Suprapubic skin (tissue), 4 donors: ENCODE measurements at regions not wholly inside any gene's neighbourhood (a gene's known extent, or its start where the extent isn't known, plus 50 kb on each side); places are given as distances from the start of the nearest gene placed in this dataset.

ENCODE experiments used
- DNase-seq, 2 donors: peaks; one replicate each; pipeline ENCODE4 v3.0.0-alpha.2; 2019; ENCODE audit warnings: low spot score in 2 of 2
- H3K27ac ChIP-seq: fragments of 200-600 bp; sonication (generic); one replicate; pipeline ENCODE4 v1.5.1; 2019
- H3K27me3 ChIP-seq: fragments of 200-600 bp; sonication (generic); one replicate; pipeline ENCODE4 v1.5.1; 2019
- H3K36me3 ChIP-seq: fragments of 200-600 bp; sonication (generic); one replicate; pipeline ENCODE4 v1.5.1; 2019
- H3K4me1 ChIP-seq: fragments of 200-600 bp; sonication (generic); one replicate; pipeline ENCODE4 v1.5.1; 2019
- H3K4me3 ChIP-seq: fragments of 200-600 bp; sonication (generic); one replicate; pipeline ENCODE4 v1.5.1; 2019; ENCODE audit warnings: mild to moderate bottlenecking
- H3K9me3 ChIP-seq: fragments of 200-600 bp; sonication (generic); one replicate; pipeline ENCODE4 v1.5.1; 2019
- EP300 ChIP-seq: sonication (generic); formaldehyde crosslinking; IDR thresholded peaks from one replicate; pipeline ENCODE4 v1.6.1; 2017; ENCODE audit warnings: antibody characterized with exemption
- POLR2A ChIP-seq, 2 donors: fragments of 450-650 bp; IDR thresholded peaks; one replicate each; pipeline ENCODE4 v1.6.1; 2017; ENCODE audit warnings: antibody characterized with exemption in 2 of 2, mild to moderate bottlenecking in 2 of 2, moderate library complexity in 2 of 2
- POLR2AphosphoS5 ChIP-seq, 3 donors: sonication (generic); formaldehyde crosslinking; IDR thresholded peaks; one replicate each; pipeline ENCODE4 v1.6.1; 2017; ENCODE audit warnings: antibody characterized with exemption in 3 of 3
- WGBS: methylation state at CpG from one replicate; pipeline ENCODE4 v1.1.5; 2018; 5-methylcytosine and 5-hydroxymethylcytosine counted together
- TF ChIP-seq, protein P1 (sequence below), 2 donors: fragments of 200-600 bp in 1 of 2; fragments of 450-650 bp in 1 of 2; sonication (generic) in 1 of 2; IDR thresholded peaks; one replicate each; pipeline ENCODE4 v1.5.1; 2016 to 2019; ENCODE audit warnings: antibody characterized with exemption in 2 of 2, mild to moderate bottlenecking in 1 of 2, moderate library complexity in 1 of 2

DNA sequence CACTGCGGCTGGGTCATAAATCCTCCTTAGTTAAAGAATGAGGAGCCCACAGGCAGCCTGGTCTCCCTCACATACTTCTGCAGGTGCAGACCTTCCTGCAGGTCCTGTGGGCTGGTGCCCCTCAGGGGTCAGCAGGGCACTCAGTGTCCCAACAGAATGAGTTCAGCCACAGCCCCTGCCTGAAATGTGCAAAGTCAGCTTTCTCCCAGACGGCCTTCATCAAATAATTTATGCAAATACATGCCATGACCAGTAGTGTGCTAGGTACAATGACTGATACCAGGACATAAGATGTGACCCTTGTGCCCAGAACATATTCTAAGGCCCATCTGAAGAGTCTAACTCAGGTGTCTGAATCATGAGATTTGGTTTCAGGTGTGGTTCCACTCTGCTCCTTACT lies 703.4 kb downstream of the TBC1D22A start:
- 61% methylated on average over 2 of the region's 2 CpGs for WGBS
- no peak overlapping the region for H3K4me3 ChIP-seq
- no peaks in the 10 kb centered on the region for H3K36me3 ChIP-seq

DNA sequence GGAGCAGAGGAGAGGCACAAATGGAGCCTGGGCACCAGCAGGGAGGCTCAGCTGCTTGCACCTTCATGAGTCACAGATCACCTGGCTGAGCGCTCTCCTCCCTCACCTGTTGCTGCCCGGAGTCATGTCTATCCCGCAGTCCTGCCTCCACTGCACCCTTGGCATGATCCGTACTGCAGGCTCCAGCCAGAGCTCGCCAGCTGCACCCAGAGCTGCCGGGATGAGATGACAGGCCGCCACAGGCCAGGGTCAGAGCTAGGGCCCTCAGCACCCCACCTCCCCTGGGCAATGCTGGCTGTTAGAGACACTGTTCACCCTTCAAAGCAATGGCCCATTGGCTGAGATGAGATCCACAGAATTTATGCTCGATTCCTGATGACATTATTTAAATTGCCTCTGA lies 702.8 kb downstream of the TBC1D22A start:
- DNase-seq, result no peak
- Histone ChIP-seq H3K27me3 (peaks cover 6% of the 10 kb centered on the region), H3K4me3 (no peak overlapping the region), H3K4me1 (no peaks in the 10 kb centered on the region), H3K9me3 (no peaks in the 10 kb centered on the region), H3K27ac (no peak overlapping the region), H3K36me3 (no peaks in the 10 kb centered on the region)
- 89% methylated on average over 8 of the region's 8 CpGs for WGBS
- TF ChIP-seq POLR2AphosphoS5 (IDR thresholded peaks at IDR 0.05), result no peak
- TF ChIP-seq EP300, result no peak
- TF ChIP-seq POLR2A (IDR thresholded peaks at IDR 0.05), result no peak
- TF ChIP-seq, protein P1, sequence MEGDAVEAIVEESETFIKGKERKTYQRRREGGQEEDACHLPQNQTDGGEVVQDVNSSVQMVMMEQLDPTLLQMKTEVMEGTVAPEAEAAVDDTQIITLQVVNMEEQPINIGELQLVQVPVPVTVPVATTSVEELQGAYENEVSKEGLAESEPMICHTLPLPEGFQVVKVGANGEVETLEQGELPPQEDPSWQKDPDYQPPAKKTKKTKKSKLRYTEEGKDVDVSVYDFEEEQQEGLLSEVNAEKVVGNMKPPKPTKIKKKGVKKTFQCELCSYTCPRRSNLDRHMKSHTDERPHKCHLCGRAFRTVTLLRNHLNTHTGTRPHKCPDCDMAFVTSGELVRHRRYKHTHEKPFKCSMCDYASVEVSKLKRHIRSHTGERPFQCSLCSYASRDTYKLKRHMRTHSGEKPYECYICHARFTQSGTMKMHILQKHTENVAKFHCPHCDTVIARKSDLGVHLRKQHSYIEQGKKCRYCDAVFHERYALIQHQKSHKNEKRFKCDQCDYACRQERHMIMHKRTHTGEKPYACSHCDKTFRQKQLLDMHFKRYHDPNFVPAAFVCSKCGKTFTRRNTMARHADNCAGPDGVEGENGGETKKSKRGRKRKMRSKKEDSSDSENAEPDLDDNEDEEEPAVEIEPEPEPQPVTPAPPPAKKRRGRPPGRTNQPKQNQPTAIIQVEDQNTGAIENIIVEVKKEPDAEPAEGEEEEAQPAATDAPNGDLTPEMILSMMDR (IDR thresholded peaks at IDR 0.05), result no peak

More for the DNA sequence above, 703.4 kb downstream of the TBC1D22A start:
- Histone ChIP-seq H3K4me1 (no peaks in the 10 kb centered on the region), H3K27ac (no peak overlapping the region), H3K9me3 (no peaks in the 10 kb centered on the region), H3K27me3 (peaks cover 11% of the 10 kb centered on the region)
- DNase-seq, result no peak
- TF ChIP-seq POLR2AphosphoS5 (IDR thresholded peaks at IDR 0.05) (no peak), EP300 (no peak), POLR2A (IDR thresholded peaks at IDR 0.05) (no peak)
- TF ChIP-seq, protein P1 (IDR thresholded peaks at IDR 0.05), result no peak

GRCh38 chr22:47463220-47463619 lies 700.8 kb downstream of the TBC1D22A start:
- WGBS, result 77% methylated on average over 8 of the region's 8 CpGs

DNA sequence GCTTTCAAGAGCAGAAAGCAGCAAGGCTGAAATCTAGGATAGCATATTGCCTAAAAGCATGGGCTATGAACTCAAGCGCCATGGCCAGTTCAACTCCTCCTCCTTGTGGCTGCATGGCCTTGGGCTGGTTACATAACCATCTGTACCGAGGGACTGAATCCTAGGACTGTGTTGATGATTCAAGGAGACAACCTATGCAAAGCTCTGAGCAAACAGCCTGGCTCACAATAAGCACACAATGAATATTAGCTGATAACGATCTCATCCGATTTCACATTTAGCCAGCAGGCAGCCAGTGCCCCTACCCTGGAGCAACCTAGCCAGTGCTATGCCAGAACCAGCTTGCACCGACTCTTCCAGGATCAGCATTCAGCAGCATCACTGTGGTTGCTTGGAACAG lies 698.4 kb downstream of the TBC1D22A start:
- no peak for TF ChIP-seq EP300
- TF ChIP-seq POLR2A (IDR thresholded peaks at IDR 0.05), result no peak
- no peak for DNase-seq
- no peak overlapping the region for H3K4me3 ChIP-seq
- peaks cover 5% of the 10 kb centered on the region for H3K9me3 ChIP-seq
- H3K36me3 ChIP-seq, result no peaks in the 10 kb centered on the region
- H3K27me3 ChIP-seq, result peaks cover 6% of the 10 kb centered on the region
- H3K27ac ChIP-seq, result no peak overlapping the region
- no peaks in the 10 kb centered on the region for H3K4me1 ChIP-seq
- WGBS, result 63% methylated on average over 5 of the region's 5 CpGs

More at GRCh38 chr22:47463220-47463619, 700.8 kb downstream of the TBC1D22A start:
- TF ChIP-seq POLR2A (IDR thresholded peaks at IDR 0.05), result no peak
- TF ChIP-seq, protein P1 (IDR thresholded peaks at IDR 0.05), result no peak
- TF ChIP-seq POLR2AphosphoS5 (IDR thresholded peaks at IDR 0.05), result no peak
- TF ChIP-seq EP300, result no peak
- Histone ChIP-seq H3K27me3 (peaks cover 6% of the 10 kb centered on the region), H3K9me3 (no peaks in the 10 kb centered on the region), H3K4me3 (no peak overlapping the region), H3K4me1 (no peaks in the 10 kb centered on the region), H3K27ac (no peak overlapping the region), H3K36me3 (no peaks in the 10 kb centered on the region)
- DNase-seq, result no peak

DNA sequence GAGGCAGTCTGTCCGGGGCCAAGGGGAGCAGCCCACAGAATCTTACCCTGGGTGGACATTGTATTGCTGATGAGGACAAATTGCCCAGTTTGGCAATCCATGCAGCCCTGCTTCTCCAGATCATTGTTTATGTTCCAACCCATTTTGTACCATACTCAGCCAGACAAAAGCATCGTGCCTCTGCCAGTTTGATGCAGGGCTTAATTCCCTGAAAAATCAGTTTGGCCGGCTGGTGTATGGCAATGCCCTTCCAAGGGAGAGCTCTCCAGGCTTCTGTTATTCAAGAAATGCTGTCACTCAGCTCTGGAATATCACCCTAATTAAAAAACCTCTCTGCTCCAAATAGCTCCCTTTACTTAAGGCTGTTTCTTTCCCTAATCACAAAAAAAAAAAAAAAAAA lies 697.7 kb downstream of the TBC1D22A start:
- no peaks in the 10 kb centered on the region for H3K36me3 ChIP-seq
- WGBS, result 84% methylated on average over 3 of the region's 3 CpGs
- DNase-seq, result no peak
- H3K27me3 ChIP-seq, result peaks cover 4% of the 10 kb centered on the region
- H3K9me3 ChIP-seq, result peaks cover 5% of the 10 kb centered on the region
- H3K4me1 ChIP-seq, result no peaks in the 10 kb centered on the region
- no peak overlapping the region for H3K27ac ChIP-seq
- TF ChIP-seq, protein P1 (IDR thresholded peaks at IDR 0.05), result no peak
- TF ChIP-seq POLR2AphosphoS5 (IDR thresholded peaks at IDR 0.05), result no peak
- TF ChIP-seq POLR2A (IDR thresholded peaks at IDR 0.05), result no peak
- TF ChIP-seq EP300, result no peak
- no peak overlapping the region for H3K4me3 ChIP-seq

- Histone ChIP-seq H3K27ac (no peak overlapping the region), H3K36me3 (no peaks in the 10 kb centered on the region)
Measured at GRCh38 chr22:47458348-47458747, 695.9 kb downstream of the TBC1D22A start.

More at GRCh38 chr22:47458348-47458747, 695.9 kb downstream of the TBC1D22A start:
- Histone ChIP-seq H3K4me1 (no peaks in the 10 kb centered on the region), H3K4me3 (no peak overlapping the region), H3K27me3 (no peaks in the 10 kb centered on the region), H3K9me3 (peaks cover 5% of the 10 kb centered on the region)
- TF ChIP-seq, protein P1 (IDR thresholded peaks at IDR 0.05), result no peak
- TF ChIP-seq POLR2A (IDR thresholded peaks at IDR 0.05) (no peak), POLR2AphosphoS5 (IDR thresholded peaks at IDR 0.05) (no peak), EP300 (no peak)
- DNase-seq, result no peak
- 90% methylated on average over 8 of the region's 8 CpGs for WGBS
